Suprapubic skin (tissue), 3 donors: ENCODE measurements at regions not wholly inside any gene's neighbourhood (a gene's known extent, or its start where the extent isn't known, plus 50 kb on each side); places are given as distances from the start of the nearest gene placed in this dataset.

Source experiments
- CTCF ChIP-seq, 2 donors: fragments of 200-600 bp in 1 of 2; fragments of 450-650 bp in 1 of 2; sonication (generic) in 1 of 2; IDR thresholded peaks; one replicate each; pipeline ENCODE4 v1.5.1; 2016 to 2019; ENCODE audit warnings: antibody characterized with exemption in 2 of 2, mild to moderate bottlenecking in 1 of 2, moderate library complexity in 1 of 2
- POLR2A ChIP-seq, 2 donors: fragments of 450-650 bp; IDR thresholded peaks; one replicate each; pipeline ENCODE4 v1.6.1; 2017; ENCODE audit warnings: antibody characterized with exemption in 2 of 2, mild to moderate bottlenecking in 2 of 2, moderate library complexity in 2 of 2

DNA sequence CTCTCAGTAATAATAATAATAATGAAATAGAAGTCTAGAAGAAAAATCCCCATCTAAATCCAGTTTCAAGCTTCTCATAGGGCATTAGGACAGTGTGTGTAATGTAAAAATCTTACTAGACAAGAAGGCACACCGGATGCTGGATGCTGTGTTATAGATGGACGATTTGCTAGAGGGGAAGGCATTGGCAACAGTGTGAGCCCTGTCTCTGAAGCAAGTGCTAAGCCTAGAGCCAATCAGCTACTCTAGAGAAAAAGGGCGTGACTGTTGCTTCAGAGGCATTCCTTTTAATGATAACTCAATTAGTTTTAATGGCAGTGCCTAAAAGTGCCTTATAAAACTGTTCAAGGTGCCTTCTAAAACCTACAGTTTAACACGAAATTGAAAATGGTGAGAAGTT is 344.9 kb downstream of the TDRD15 start:
- no peak for TF ChIP-seq CTCF (IDR thresholded peaks at IDR 0.05)
- TF ChIP-seq POLR2A (IDR thresholded peaks at IDR 0.05) = no peak
